ENCODE measurements at regions not wholly inside any gene's neighbourhood (a gene's known extent, or its start where the extent isn't known, plus 50 kb on each side); places are given as distances from the start of the nearest gene placed in this dataset.

DNA sequence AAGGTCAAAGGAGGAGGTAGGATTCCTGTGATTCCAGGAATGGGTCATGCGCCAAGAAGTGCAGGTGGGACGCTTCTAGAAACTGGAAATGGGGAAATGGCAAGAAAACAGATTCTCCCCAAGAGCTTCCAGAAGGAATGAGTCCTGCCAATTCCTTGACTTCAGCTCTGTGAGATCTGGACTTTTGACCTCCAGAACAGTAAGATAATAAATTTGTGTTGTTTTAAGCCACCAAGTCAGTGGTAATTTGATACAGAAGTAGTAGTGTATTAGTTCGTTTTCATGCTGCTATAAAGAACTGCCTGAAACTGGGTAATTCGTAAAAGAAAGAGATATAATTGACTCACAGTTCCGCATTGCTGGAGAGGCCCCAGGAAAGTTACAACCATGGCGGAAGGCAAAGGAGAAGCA, 178.6 kb upstream of the GALNT17 start:
- DNase-seq (ENCODE audit: low read depth in 4 of 4, low spot score in 3 of 4) = peak in 3 of 4 donors; percentile 10 to 22 (median 16)

- DNase-seq (ENCODE audit: low read depth in 4 of 4, low spot score in 3 of 4) = no peak
Observed at GRCh38 chr7:70953796-70954195, 178.1 kb upstream of the GALNT17 start.

GRCh38 chr7:70972693-70973092, 159.3 kb upstream of the GALNT17 start:
- no peak for DNase-seq (ENCODE audit: low read depth in 4 of 4, low spot score in 3 of 4)

DNA sequence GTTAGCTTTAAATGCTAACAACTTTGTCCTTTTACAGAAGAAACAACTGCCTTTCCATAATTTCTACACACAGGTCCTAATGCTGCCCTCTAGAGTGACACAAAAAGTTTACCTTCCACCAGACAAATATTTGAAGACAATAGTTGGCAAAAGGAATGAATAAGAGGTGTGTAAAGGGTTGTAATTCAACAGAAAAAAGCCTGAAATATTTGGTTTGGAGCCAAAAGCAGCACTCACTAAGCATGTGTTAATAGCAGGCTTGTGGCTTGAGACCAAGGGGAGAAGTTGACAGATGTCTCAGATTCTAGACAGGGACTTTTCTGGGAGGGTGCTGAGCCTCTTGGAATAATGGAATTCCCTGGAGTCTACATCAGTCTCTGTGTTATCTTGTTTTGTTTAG, 156.2 kb upstream of the GALNT17 start:
- DNase-seq (ENCODE audit: low read depth in 4 of 4, low spot score in 3 of 4) = no peak

- DNase-seq (ENCODE audit: low read depth in 4 of 4, low spot score in 3 of 4) = no peak
Observed at GRCh38 chr7:70986297-70986696, 145.6 kb upstream of the GALNT17 start.

DNA sequence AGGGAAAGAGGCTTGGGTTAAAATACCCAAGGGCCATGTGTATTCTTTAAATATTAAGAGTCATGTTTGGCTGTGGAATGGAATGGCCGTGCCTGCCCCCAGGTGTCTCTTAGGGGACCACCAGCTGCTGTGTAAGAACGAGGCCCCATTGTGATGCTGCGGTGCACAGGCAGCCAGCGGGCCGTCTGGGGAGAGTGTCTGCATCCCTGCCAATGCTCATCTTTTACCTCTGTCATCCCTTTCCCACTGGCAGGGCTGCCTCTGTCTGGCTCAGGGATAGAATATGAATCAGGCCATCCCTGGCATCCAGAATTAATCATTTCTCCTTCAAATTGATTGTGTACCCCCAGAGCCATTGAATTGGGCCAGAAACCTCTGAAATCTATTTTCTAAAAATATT, 137.8 kb upstream of the GALNT17 start:
- no peak for DNase-seq (ENCODE audit: low read depth in 4 of 4, low spot score in 3 of 4)

GRCh38 chr7:70997261-70997660, 134.7 kb upstream of the GALNT17 start:
- no peak for DNase-seq (ENCODE audit: low read depth in 4 of 4, low spot score in 3 of 4)

GRCh38 chr7:71005109-71005508, 126.8 kb upstream of the GALNT17 start:
- no peak for DNase-seq (ENCODE audit: low read depth in 4 of 4, low spot score in 3 of 4)

- DNase-seq (ENCODE audit: low read depth in 4 of 4, low spot score in 3 of 4) = no peak
Observed at GRCh38 chr7:71009636-71010035, 122.3 kb upstream of the GALNT17 start.

DNA sequence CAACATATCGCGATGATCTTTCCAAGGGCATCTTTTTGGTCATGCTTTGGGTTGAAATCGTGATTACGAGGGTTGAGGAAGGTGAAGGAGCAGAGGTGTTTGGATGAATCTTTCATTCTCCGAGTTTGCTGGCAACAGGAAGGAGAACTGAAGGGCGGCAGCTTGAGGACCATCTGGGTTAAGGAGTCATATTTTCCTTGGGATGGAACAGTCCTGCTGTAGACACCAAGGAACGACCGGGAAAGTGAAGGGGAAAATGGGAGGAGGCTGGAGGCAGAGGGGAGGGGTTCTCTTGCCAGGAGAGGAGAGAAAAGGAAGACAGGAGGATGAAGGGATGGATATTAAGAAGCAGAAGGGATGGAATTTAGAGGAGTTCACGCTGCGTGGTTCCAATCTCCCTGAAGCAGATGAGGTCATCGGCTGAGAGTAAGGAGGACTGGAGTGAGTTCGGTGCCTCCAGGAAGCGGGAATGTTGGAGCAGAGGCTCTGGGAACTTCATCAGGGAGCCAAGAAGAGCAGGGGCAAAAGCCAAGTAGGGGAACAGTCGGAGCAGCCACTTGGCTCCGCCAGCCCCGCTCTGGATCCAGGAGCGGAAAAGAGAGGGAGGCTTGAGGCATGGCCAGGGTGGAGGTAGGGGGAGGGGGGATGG, 116.6 kb upstream of the GALNT17 start:
- DNase-seq (ENCODE audit: low read depth in 4 of 4, low spot score in 3 of 4) = no peak

- DNase-seq (ENCODE audit: low read depth in 4 of 4, low spot score in 3 of 4) = no peak
Observed at GRCh38 chr7:71016401-71016800, 115.5 kb upstream of the GALNT17 start.

DNA sequence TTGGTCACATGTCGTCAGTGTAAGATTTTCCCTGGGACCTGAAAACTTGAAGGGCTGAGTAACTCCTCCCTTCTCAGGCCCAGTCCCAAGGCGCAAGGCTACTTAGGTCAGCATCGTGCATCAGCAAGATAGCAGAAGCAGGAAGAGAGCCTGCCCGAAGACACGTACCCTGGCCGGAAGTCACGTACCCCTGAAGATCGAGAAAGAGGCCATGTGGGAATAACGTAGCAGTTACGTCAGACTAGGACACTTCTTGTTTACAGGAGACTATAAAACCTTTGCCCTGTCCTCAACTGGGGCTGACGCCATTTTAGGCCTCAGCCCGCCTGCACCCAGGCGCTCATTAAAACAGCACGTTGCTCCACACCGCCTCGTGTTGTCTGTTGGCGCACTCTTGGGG, 114.3 kb upstream of the GALNT17 start:
- DNase-seq (ENCODE audit: low read depth in 4 of 4, low spot score in 3 of 4) = no peak

DNA sequence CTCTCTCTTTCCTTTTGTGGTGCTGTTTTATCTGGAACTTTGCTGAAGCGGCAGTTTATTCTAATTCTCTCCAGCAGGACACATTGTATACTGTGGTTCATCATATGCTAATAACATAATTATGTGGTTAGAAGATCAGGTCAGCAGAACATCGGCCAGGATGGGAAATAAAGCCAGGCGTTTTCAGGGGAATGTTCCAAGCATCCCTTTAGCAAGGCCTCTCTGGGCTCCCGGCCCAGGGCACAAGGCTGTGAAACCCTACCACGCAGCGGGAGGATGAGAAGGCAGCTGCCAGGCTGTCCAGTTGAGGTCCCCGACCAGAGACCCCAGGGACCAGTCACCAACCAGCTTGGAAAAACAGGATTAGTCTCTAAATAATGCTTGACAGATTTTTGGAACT, 112.2 kb upstream of the GALNT17 start:
- peak in 2 of 4 donors; percentile 12 for DNase-seq (ENCODE audit: low read depth in 4 of 4, low spot score in 3 of 4)

GRCh38 chr7:71021131-71021530, 110.8 kb upstream of the GALNT17 start:
- DNase-seq (ENCODE audit: low read depth in 4 of 4, low spot score in 3 of 4) = no peak

DNA sequence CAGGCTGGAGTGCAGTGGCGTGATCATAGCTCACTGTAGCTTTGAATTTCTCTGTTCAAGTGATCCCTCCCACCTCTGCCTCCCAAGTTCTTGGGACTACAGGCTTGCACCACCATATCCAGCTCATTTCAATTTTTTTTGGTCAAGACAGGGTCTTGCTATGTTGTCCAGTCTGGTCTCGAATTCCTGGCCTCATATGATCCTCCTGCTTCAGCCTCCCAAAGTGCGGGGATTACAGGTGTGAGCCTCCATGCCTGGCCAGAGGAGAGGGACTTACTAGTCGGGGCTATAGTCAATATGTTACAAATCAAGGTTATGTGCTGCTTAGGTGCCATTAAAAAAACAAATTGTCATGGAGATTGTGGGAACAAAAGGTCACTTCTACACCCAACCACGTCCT, 105.3 kb upstream of the GALNT17 start:
- DNase-seq (ENCODE audit: low read depth in 4 of 4, low spot score in 3 of 4) = no peak

DNA sequence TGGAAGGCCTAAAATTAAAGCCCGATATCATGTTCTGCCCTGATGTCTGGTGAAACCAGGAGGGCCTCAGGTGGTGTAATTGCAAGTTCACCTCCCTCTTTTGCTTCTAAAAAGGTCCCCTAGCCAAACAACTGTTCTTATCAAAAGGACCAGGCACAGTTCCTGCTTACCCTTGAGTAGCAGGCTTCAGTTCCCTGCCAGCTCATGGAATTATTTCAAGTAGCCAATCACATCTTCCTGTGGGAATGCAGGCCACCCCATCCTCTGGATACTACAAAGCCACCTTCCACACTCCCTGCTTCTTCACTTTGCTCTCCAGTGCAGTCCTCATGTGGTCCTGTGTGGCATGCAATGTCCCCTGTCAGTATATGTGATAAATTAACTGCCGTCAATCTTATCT, 97.7 kb upstream of the GALNT17 start:
- DNase-seq (ENCODE audit: low read depth in 4 of 4, low spot score in 3 of 4) = no peak

DNA sequence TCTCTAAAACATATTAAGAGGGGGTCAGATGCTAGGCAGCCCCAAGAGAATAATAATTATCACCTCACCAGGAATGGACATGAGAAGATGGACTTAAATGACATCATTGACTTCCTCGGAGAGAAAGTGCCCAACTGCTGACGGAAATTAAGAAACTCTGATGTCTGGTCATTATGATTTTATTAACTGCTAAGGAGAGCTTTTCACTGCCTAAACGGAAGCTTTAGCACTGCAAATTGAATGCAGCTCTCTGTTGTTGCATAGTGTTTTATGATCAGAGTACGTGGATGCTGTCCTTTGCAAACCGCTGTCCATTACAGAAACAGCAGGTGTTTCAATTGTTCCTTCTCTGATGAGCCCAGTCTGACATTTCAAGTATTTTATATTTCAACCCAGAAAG, 89.4 kb upstream of the GALNT17 start:
- DNase-seq (ENCODE audit: low read depth in 4 of 4, low spot score in 3 of 4) = no peak

DNA sequence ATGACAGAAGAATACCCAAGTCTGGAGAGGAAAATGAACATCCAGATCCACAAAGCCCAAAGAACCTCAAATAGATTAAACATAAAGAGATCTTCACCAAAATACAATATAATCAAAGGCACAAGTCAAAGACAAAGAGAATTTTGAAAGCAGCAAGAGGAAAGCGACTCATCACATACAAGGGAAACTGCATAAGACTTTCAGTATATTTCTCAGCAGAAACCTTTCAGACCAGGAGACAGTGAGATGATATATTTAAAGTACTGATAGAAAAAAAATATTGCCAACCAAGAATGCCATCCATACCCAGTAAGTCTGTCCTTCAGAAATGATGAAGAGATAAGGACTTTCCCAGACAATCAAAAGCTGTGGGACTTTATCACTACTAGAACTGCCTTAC, 81.5 kb upstream of the GALNT17 start:
- DNase-seq (ENCODE audit: low read depth in 4 of 4, low spot score in 3 of 4) = no peak

DNA sequence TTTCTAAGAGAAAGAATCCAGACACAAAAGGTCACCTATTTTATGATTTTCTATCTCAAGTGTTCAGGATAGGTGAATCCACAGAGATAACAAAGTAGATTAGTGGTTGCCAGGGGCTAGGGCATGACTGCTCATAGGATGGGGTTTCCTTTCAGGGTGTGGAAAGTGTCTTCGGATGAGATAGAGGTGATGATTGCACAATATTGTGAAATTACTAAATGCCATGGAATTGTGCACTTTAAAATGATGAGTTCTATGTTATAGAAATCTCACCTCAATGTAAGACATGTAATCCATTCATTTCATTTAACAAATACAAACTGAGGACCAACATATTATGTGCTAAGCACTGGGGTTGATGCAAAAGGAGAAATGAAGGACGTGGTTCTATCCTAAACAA, 76.4 kb upstream of the GALNT17 start:
- no peak for DNase-seq (ENCODE audit: low read depth in 4 of 4, low spot score in 3 of 4)

GRCh38 chr7:71077743-71078476, 54.0 kb upstream of the GALNT17 start:
- DNase-seq (ENCODE audit: low read depth in 4 of 4, low spot score in 3 of 4) = no peak

All from right renal pelvis (tissue), 4 donors.